NCI-H1092 (cell line): ENCODE measurements at regions not wholly inside any gene's neighbourhood (a gene's known extent, or its start where the extent isn't known, plus 50 kb on each side); places are given as distances from the start of the nearest gene placed in this dataset.

Source experiments
- DNase-seq: peaks from one replicate; lab custom pipeline; 2025; lab: John Stamatoyannopoulos, UW

- DNase-seq, result no peak
Observed at GRCh38 chr5:116848954-116849581, 274.4 kb upstream of the SEMA6A start.

GRCh38 chr5:116847960-116848359 lies 273.3 kb upstream of the SEMA6A start:
- no peak for DNase-seq

GRCh38 chr5:116844015-116844414 lies 269.4 kb upstream of the SEMA6A start:
- no peak for DNase-seq

- no peak for DNase-seq
Observed at GRCh38 chr5:116842514-116842961, 267.9 kb upstream of the SEMA6A start.

GRCh38 chr5:116841734-116842133 lies 267.1 kb upstream of the SEMA6A start:
- DNase-seq, result no peak

GRCh38 chr5:116838011-116838536 lies 263.5 kb upstream of the SEMA6A start:
- DNase-seq, result no peak

- DNase-seq, result no peak
Observed at GRCh38 chr5:116834796-116835515, 260.3 kb upstream of the SEMA6A start.

GRCh38 chr5:116830079-116830478 lies 255.5 kb upstream of the SEMA6A start:
- DNase-seq, result no peak

GRCh38 chr5:116827078-116827477 lies 252.5 kb upstream of the SEMA6A start:
- no peak for DNase-seq

GRCh38 chr5:116825486-116825885 lies 250.9 kb upstream of the SEMA6A start:
- DNase-seq, result no peak

- DNase-seq, result no peak
Observed at GRCh38 chr5:116824751-116825438, 250.3 kb upstream of the SEMA6A start.

- DNase-seq, result no peak
Observed at GRCh38 chr5:116814626-116815385, 240.2 kb upstream of the SEMA6A start.

- DNase-seq, result no peak
Observed at GRCh38 chr5:116813906-116814305, 239.3 kb upstream of the SEMA6A start.

- DNase-seq, result no peak
Observed at GRCh38 chr5:116813356-116813755, 238.7 kb upstream of the SEMA6A start.

- no peak for DNase-seq
Observed at GRCh38 chr5:116810951-116811350, 236.3 kb upstream of the SEMA6A start.

- no peak for DNase-seq
Observed at GRCh38 chr5:116806836-116807235, 232.2 kb upstream of the SEMA6A start.

GRCh38 chr5:116799401-116799800 lies 224.8 kb upstream of the SEMA6A start:
- DNase-seq, result no peak

- no peak for DNase-seq
Observed at GRCh38 chr5:116795189-116795588, 220.6 kb upstream of the SEMA6A start.

- no peak for DNase-seq
Observed at GRCh38 chr5:116789522-116789921, 214.9 kb upstream of the SEMA6A start.

- DNase-seq, result no peak
Observed at GRCh38 chr5:116788851-116789403, 214.3 kb upstream of the SEMA6A start.

GRCh38 chr5:116787570-116787969 lies 212.9 kb upstream of the SEMA6A start:
- no peak for DNase-seq

GRCh38 chr5:116785106-116785505 lies 210.5 kb upstream of the SEMA6A start:
- no peak for DNase-seq
